Activated CD4-positive, CD25-positive, alpha-beta regulatory T cell treated with anti-CD3 and anti-CD28 coated beads, Interleukin-2, amount 50 U/mL, for 16 hours (primary cell): ENCODE measurements at regions not wholly inside any gene's neighbourhood (a gene's known extent, or its start where the extent isn't known, plus 50 kb on each side); places are given as distances from the start of the nearest gene placed in this dataset.

Experiments
- DNase-seq: peaks from one replicate; pipeline ENCODE4 v3.0.0-alpha.2; 2020; ENCODE audit warnings: low read depth, low spot score

- no peak for DNase-seq
These were observed 409.1 kb downstream of the NPIPA7 start for GRCh38 chr16:16788004-16788403.

GRCh38 chr16:16790597-16790996, 411.7 kb downstream of the NPIPA7 start:
- DNase-seq, result no peak

DNA sequence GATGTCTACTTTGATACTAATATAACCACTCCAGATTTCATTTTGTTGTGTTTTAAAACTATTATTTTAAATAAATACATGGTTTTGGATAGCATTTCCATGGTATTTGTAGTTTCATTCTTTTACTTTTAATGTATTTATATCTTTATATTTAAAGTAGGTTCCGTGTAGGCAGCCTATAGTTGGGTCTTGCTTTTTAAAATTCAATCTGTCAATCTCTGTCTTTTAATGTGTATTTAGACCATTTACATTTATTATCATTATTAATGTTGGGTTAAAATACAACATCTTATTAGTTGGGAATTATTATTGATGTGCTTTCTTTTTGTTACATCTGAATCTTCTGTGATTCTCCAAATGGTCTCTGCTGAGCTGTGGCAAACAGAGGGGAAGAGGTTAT, 412.1 kb downstream of the NPIPA7 start:
- DNase-seq, result no peak

DNA sequence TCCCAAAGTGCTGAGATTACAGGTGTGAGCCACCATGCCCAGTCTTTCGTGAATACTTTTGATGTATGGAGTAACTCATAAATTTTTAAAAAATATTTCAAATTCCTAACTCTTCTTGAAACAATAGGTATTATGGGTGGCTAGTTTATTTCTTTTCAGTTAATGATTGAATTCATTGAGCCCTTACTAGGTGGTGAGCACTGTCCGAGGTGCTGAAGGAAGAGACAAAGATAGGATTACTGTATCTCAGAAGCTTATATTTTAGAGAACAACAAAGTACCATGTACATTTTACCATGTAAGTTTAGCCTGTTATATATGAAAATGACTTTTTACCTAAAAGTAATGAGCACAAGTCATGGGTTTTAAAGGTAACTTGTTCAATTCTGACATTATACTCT, 418.3 kb downstream of the NPIPA7 start:
- DNase-seq, result no peak

DNA sequence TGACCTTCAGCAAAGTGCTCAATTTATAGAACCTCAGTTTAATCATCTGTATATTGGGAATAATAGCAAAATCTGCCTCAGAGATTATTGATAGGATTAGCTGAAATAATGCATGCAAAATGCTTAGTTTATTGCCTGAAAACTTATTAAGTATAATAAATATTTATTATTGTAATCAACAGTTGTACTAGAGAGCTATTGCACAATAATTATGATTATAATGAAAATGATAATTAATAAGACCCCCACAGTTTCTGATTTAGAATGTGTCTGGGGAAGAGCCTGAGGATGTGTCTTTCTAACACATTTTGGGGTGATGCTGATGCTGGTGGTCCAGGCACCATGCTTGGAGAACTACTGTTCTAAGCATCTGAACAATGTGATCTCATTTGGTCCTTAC, 419.6 kb downstream of the NPIPA7 start:
- DNase-seq, result no peak

DNA sequence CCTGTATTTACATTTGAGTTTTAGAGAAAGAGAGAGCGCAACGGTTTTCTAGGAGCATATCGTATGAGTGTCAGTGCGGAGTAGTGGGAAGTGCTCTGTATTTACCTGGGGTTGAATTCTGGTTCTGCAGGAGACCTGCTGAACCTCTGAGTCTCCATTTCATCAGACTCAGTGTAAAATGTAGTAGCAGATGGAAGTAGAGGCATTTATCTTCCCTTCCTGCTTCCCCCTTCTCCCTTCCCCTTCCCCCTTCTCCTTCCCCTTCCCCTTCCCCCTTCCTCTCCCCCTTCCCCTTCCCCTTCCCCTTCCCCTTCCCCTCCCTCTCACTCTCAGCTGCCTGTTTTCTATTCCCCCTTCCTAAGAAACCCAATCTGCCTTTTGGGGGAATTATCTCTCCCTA, 426.9 kb downstream of the NPIPA7 start:
- DNase-seq, result no peak

DNA sequence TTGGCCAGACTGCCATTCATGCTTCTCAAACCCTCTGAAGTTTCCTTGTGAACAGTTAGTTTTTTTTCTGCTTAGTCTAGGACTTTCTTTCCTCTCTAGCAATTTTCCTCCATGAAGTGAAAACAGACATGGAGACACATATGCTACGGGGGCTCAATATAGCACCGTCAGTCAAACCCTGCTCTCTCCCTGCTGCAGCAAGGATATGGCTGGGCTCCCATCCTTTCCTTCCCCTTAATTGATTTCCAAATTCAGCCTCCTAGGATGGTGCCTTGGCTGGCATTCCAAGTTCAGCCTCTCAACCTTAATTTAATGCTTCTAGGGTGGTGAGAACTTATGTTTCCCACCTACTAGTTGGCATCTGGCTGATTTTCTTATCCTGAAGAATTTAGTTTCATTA, 436.7 kb downstream of the NPIPA7 start:
- DNase-seq, result no peak

- DNase-seq, result no peak
These were observed 438.3 kb downstream of the NPIPA7 start for GRCh38 chr16:16817196-16817595.

DNA sequence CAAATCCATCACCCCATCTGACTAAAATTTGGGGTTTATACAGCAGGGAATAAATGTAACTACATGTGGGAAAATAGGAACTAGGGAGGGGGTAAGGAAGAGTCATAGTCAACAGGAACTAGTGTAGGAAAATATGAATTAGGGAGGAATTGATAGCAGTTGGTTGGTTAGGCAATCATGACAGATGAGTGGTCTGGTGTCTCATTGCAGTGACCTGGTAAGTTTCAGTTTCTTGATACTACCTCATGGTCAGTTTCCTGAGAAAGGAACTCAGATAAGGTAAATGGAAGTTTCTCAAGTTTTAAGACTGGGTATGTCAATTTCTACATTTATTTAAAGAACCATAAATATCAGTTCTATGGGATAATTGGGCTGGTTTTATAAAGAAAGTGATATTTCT, 442.3 kb downstream of the NPIPA7 start:
- DNase-seq, result no peak

DNA sequence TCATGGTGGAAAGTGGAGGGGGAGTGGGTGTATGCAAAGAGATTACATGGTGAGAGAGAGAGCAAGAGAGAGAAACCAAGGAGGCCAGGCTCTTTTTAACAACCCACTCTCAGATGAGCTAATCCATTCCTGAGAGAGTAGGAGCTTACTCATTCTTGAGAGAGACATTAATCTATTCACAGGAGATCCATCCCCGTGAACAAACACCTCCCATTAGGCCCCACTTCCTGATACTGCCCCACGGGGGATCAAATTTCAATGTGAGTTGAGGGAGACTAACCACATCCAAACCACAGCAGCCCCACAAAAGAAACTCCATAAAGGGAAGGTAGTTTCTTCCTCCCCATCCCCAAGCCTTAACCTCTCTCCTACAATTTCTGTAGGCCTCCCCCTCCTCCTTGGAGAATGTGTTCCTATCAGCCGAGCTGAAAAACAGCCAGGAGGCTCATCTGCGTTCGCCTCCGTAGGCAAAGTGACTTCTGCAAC, 450.0 kb downstream of the NPIPA7 start:
- DNase-seq, result no peak

GRCh38 chr16:16830401-16830800, 451.5 kb downstream of the NPIPA7 start:
- no peak for DNase-seq

DNA sequence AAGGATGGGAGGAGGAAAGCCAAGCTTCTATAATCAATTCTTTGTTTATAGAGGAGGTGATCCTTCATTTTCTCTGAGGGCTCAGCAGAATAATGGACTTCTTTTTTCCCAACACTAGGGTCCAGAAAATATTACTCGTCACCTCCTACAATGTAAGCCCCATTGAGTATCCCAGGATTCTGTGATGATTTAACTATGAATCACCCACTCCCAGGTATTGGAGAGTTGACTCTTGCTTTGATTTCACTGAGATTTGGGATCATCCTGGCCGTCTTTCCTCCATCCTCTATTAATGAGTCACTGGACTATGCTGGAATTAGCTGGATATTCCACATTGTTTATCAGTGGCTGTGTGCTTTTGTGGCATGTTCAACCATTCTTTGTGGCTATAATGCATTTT, 452.0 kb downstream of the NPIPA7 start:
- DNase-seq, result no peak

DNA sequence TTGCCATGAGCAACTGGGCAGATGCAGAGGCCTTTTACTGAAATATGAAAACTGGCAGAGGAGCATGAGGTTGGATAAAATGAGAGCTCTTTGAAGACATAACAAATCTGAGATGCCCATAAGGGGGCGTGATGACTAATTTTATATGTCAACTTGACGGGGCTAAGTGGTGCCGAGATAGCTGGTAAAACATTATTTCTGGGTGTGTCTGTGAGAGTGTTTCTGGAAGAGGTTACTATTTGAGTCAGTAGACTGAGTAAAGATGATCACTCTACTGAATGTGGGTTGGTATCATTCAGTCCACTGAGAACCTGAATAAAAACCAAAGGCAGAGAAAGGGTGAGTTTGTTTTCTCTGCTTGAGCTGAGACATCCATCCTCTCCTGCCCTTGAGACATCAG, 454.2 kb downstream of the NPIPA7 start:
- no peak for DNase-seq

GRCh38 chr16:16850274-16850673, 471.3 kb downstream of the NPIPA7 start:
- no peak for DNase-seq

DNA sequence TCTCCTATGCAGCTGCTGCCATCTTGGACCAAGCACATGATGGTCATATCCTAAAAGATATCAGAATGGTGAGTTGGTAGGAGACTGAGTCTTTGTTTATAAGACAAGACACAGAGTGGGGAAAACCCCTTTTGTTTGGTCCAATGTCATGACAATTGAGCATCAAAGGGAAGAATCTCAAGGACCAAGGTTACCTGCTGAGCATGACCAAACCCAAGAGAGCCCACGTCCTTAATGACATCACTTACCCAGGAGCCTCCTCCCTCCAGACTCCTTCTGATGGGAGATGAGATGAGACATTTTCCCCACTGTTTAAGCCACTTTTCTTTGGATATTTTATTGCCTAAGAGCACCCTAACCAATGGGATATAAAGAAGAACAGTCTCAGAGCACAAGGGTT, 478.1 kb downstream of the NPIPA7 start:
- DNase-seq, result no peak

DNA sequence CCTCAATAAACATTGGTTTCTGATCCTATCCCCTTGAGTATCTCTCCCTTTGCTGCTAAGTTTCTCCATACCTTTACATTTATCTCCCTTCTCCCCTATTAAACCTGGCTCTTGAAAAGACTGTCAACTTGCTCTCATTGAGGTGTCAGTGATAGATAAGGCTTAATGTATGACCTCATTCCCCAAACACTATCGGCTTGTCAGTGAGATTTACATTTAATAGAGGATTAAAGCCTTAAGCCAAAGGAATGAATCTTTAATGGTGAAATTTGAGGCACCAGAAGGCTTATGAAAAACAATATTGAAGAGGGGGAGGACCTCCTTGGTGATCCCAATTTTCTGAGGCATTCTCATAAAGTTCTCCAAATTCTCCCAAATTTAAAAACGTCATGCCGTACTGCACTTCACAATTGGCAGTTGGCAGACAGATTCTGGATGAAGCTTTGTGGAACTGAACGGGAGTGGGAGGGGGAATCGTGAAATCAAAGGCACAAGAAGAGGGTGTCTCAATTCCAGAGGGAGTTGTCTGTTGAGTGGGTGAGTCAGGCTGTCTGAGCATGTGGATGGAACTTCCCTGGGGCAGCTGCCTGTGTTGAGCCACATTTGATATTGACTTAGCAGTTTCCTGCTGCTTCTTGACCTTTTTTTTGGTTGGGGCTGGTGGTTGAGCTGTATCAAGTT, 478.8 kb downstream of the NPIPA7 start:
- no peak for DNase-seq

GRCh38 chr16:16861546-16861945, 482.6 kb downstream of the NPIPA7 start:
- peak; percentile 14 for DNase-seq

GRCh38 chr16:16863672-16864071, 484.7 kb downstream of the NPIPA7 start:
- DNase-seq, result no peak

GRCh38 chr16:16864536-16864935, 485.6 kb downstream of the NPIPA7 start:
- no peak for DNase-seq

- DNase-seq, result no peak
These were observed 486.4 kb downstream of the NPIPA7 start for GRCh38 chr16:16865374-16865773.

DNA sequence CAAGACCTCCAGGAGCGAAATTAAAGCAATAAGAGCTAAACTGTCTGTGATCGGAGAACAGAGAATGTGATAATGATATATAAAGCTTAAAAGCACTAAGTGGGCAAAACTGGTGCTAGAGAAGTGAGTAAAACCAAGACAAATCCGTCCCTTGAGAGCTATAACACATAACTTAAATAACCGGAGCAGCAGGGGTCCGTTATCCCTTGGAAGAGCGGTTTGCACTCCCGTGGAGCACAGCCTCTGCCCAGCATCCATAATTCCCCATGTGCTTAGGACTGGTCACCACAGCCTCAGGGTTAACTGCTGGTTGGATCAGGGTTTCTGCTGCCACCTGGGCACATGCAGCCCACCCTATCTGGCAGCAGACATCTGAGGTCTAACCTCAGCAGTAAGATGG, 489.0 kb downstream of the NPIPA7 start:
- no peak for DNase-seq

GRCh38 chr16:16868727-16869126, 489.8 kb downstream of the NPIPA7 start:
- DNase-seq, result no peak

GRCh38 chr16:16869746-16870145, 490.8 kb downstream of the NPIPA7 start:
- no peak for DNase-seq

DNA sequence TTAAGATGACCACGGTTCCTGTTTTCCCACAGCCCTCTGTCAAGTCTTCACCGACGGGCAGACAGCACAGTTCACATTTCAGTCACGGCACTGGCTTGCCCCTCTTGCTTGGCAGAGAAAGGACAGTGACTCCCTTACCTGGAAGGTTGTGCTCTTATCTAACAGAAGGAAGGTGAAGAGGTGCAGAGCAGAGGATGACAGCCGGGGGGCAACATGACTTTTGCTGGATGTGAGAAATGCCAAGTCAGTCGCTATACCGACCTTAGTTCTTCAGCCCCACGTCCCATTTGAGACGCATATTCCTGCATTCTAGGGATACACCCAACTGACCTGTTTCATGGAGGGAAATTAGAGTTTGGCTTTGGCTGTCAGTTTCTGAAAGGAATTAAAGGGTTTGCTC, 492.3 kb downstream of the NPIPA7 start:
- no peak for DNase-seq
